ENCODE measurements at regions not wholly inside any gene's neighbourhood (a gene's known extent, or its start where the extent isn't known, plus 50 kb on each side); places are given as distances from the start of the nearest gene placed in this dataset.

DNA sequence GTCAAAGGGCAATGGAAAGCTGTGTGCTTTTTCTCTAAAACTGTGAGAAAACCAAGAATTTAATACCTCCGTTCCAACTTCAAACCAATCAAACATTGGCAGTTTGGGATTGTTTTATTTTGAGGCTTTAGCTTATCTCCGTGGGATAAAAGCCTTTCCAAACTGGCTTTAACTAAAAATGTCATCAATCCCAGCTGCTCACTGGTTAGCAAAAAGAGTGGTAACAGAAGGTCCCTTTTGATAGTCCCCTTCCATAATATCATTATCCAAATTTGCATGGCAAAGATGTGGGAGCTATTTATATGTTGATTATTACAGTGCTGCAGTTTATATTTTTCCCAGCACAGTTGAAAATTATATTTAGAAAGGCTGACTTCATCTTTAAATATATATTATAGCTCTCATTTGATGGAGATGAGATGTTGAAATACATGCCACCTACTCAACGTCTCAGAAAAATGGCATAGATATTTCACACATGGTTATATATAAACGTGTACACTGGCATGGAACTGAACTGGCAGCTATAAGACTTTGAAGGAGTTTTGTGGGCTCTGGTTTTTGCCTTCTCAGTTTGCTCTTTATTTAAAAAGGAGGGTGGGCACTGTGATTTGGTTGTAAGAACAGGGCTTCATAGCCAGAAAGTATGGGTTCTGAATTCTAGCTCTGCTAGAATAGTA is 707.1 kb upstream of the SLIT2 start:
- WGBS, 5 donors = 47 to 70% (median 67%) methylated on average over 4 of the region's 4 CpGs
- Histone ChIP-seq H3K4me1 (no peaks in the 10 kb centered on the region), H3K9me3 (no peaks in the 10 kb centered on the region), H3K27ac (no peak overlapping the region), H3K36me3 (no peaks in the 10 kb centered on the region), H3K27me3 (no peaks in the 10 kb centered on the region), H3K4me3 (no peak overlapping the region)
- intact Hi-C loops (cut with DNase I; ENCODE audit: low total_unique reads) = no loop called here
- no peak for DNase-seq
- TF ChIP-seq, protein P1, sequence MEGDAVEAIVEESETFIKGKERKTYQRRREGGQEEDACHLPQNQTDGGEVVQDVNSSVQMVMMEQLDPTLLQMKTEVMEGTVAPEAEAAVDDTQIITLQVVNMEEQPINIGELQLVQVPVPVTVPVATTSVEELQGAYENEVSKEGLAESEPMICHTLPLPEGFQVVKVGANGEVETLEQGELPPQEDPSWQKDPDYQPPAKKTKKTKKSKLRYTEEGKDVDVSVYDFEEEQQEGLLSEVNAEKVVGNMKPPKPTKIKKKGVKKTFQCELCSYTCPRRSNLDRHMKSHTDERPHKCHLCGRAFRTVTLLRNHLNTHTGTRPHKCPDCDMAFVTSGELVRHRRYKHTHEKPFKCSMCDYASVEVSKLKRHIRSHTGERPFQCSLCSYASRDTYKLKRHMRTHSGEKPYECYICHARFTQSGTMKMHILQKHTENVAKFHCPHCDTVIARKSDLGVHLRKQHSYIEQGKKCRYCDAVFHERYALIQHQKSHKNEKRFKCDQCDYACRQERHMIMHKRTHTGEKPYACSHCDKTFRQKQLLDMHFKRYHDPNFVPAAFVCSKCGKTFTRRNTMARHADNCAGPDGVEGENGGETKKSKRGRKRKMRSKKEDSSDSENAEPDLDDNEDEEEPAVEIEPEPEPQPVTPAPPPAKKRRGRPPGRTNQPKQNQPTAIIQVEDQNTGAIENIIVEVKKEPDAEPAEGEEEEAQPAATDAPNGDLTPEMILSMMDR (IDR thresholded peaks at IDR 0.05) = no peak
- TF ChIP-seq POLR2AphosphoS5 (IDR thresholded peaks at IDR 0.05) = no peak

DNA sequence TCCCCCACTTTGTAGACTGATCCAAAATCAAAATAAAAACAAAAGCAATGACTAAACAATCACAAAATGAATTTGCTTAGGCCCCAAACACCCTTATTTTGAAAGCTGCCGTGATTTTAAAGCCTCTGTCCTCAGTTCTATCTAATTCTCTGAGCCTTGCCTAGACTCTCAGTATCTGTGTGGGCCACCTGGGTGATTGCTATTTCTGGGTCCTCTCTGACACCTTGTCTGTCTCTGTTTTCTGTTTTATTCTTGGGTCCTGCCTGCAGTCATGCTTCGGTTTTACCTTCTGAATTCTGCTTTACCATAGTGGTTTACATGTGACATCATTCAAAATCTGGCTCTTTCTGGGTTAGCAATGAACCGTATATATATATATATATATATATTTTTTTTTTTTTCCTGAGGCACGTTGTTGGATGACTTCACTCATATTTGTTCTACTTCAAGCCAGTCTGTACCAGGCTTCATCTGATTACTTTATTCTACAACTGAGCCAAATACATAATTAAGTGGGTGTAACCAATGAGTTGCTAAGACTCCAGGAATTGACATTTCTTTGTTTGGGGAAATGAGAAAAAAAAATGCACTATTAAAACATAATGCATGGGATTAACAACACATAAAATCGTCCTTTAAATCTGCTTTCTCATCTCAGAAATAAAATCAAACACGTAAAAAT is 710.7 kb upstream of the SLIT2 start:
- Histone ChIP-seq H3K27me3 (no peaks in the 10 kb centered on the region), H3K4me1 (no peaks in the 10 kb centered on the region), H3K27ac (no peak overlapping the region), H3K4me3 (no peak overlapping the region), H3K9me3 (no peaks in the 10 kb centered on the region), H3K36me3 (no peaks in the 10 kb centered on the region)
- intact Hi-C loops (cut with DNase I; ENCODE audit: low total_unique reads) = no loop called here
- 61 to 72% (median 62%) methylated on average over 6 of the region's 6 CpGs for WGBS, 5 donors
- no peak for TF ChIP-seq POLR2A (IDR thresholded peaks at IDR 0.05)
- TF ChIP-seq POLR2AphosphoS5 (IDR thresholded peaks at IDR 0.05) = no peak
- no peak for DNase-seq

DNA sequence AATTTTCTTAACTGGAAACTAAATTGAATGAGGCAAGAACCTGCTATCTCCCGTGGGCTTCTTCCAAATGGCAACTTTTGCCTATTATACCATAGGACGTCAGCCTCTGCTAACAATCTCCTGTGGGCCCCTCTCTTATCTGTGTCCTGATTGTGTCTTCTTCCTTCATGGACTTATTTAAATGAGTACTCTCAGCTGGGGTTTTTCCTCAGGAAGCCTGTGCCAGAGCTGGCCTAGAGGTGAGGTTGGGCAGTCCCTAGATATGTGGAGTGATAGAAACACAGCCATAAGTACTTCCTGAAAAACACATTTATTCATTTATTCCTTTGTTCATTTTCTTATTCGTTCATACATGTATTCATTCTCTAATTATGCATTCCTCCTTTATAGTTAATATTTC is 712.5 kb upstream of the SLIT2 start:
- Histone ChIP-seq H3K4me1 (no peaks in the 10 kb centered on the region), H3K36me3 (no peaks in the 10 kb centered on the region), H3K27me3 (no peaks in the 10 kb centered on the region), H3K27ac (no peak overlapping the region), H3K4me3 (no peak overlapping the region), H3K9me3 (no peaks in the 10 kb centered on the region)
- TF ChIP-seq POLR2A (IDR thresholded peaks at IDR 0.05) = no peak
- no peak for TF ChIP-seq POLR2AphosphoS5 (IDR thresholded peaks at IDR 0.05)
- TF ChIP-seq, protein P1 (IDR thresholded peaks at IDR 0.05) = no peak
- intact Hi-C loops (cut with DNase I; ENCODE audit: low total_unique reads) = no loop called here
- 50 to 69% (median 63%) methylated on average over 3 of the region's 3 CpGs for WGBS, 5 donors
- no peak for DNase-seq

DNA sequence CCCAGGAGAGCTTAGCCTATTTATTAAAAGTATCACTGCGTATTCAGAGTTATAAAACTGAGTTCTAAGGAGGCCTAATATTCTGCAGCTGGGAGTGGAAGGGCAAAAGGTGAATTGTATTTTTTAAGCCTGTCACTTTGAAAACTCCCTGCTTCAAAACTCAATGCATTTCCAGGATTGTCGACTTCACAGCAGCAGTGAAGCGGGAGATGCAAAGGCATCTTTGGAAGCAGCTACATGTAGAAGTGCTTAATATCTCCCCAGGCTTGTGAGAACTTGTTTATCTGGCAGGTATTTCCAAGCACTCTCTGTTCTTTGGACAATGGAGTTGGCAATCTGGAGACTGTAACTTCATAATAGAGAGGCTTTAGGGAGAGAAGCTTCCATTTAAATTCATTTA is 717.5 kb upstream of the SLIT2 start:
- Histone ChIP-seq H3K4me3 (no peak overlapping the region), H3K9me3 (no peaks in the 10 kb centered on the region), H3K27me3 (no peaks in the 10 kb centered on the region), H3K4me1 (no peaks in the 10 kb centered on the region), H3K27ac (no peak overlapping the region), H3K36me3 (no peaks in the 10 kb centered on the region)
- 68 to 91% (median 81%) methylated on average over 3 of the region's 3 CpGs for WGBS, 5 donors
- intact Hi-C loops (cut with DNase I; ENCODE audit: low total_unique reads) = no loop called here
- TF ChIP-seq POLR2A (IDR thresholded peaks at IDR 0.05) = no peak
- TF ChIP-seq EP300 (IDR thresholded peaks at IDR 0.05) = no peak
- TF ChIP-seq POLR2AphosphoS5 (IDR thresholded peaks at IDR 0.05) = no peak
- TF ChIP-seq, protein P1 (IDR thresholded peaks at IDR 0.05) = no peak
- peak in 1 of 2 donors; percentile 21 for DNase-seq
